SK-N-SH treated with all-trans-retinoic acid at 6 μM for 48 hours (cell line): ENCODE measurements at regions not wholly inside any gene's neighbourhood (a gene's known extent, or its start where the extent isn't known, plus 50 kb on each side); places are given as distances from the start of the nearest gene placed in this dataset.

Experiments
- ATAC-seq: fragments of 200-7000 bp; cut with Tn5 transposase; 3 replicates; pipeline ENCODE4 v1.9.1; 2020; ENCODE audit warnings: mild to moderate bottlenecking, moderate library complexity
- ARNTL ChIP-seq: fragments of 450-650 bp; formaldehyde crosslinking; IDR thresholded peaks from 2 replicates; pipeline ENCODE4 v1.5.0; 2020; ENCODE audit warnings: low read depth, mild to moderate bottlenecking, moderate library complexity, borderline replicate concordance
- BACH2 ChIP-seq: fragments of 250-450 bp; sonication (Bioruptor Pico); IDR thresholded peaks from 2 replicates; pipeline ENCODE4 v1.9.0; 2021; ENCODE audit warnings: mild to moderate bottlenecking, borderline replicate concordance
- CREB5 ChIP-seq: fragments of 250-450 bp; sonication (Bioruptor Pico); IDR thresholded peaks from 2 replicates; pipeline ENCODE4 v1.5.1; 2020; ENCODE audit warnings: low read depth, mild to moderate bottlenecking, moderate library complexity
- GLIS3 ChIP-seq: fragments of 250-450 bp; sonication (Bioruptor Pico); IDR thresholded peaks from 2 replicates; pipeline ENCODE4 v1.5.0; 2020; ENCODE audit warnings: mild to moderate bottlenecking, moderate library complexity
- ISL1 ChIP-seq: fragments of 250-450 bp; sonication (Bioruptor Pico); IDR thresholded peaks from 2 replicates; pipeline ENCODE4 v2.1.2; 2022; ENCODE audit warnings: mild to moderate bottlenecking, moderate library complexity
- OSR1 ChIP-seq: fragments of 250-450 bp; sonication (Bioruptor Pico); IDR thresholded peaks from 2 replicates; pipeline ENCODE4 v1.8.0; 2022; ENCODE audit warnings: moderate library complexity, mild to moderate bottlenecking, inconsistent platforms
- POU6F1 ChIP-seq: fragments of 250-450 bp; sonication (Bioruptor Pico); IDR thresholded peaks from 2 replicates; pipeline ENCODE4 v1.8.0; 2021; ENCODE audit warnings: low read depth, mild to moderate bottlenecking, moderate library complexity, borderline replicate concordance
- PPARA ChIP-seq: fragments of 250-450 bp; sonication (Bioruptor Pico); IDR thresholded peaks from 2 replicates; pipeline ENCODE4 v1.5.0; 2020; ENCODE audit warnings: mild to moderate bottlenecking, borderline replicate concordance
- RARB ChIP-seq: fragments of 250-450 bp; sonication (Bioruptor Pico); IDR thresholded peaks from 2 replicates; pipeline ENCODE4 v1.8.0; 2021; ENCODE audit warnings: mild to moderate bottlenecking, moderate library complexity
- SNAI2 ChIP-seq: fragments of 250-450 bp; sonication (Bioruptor Pico); IDR thresholded peaks from 2 replicates; pipeline ENCODE4 v1.5.0; 2020; ENCODE audit warnings: mild to moderate bottlenecking, moderate library complexity
- TCF4 ChIP-seq: fragments of 250-450 bp; sonication (Bioruptor Pico); IDR thresholded peaks from 2 replicates; pipeline ENCODE4 v1.8.0; 2021; ENCODE audit warnings: mild to moderate bottlenecking, moderate library complexity, borderline replicate concordance
- TOX ChIP-seq: fragments of 250-450 bp; sonication (Bioruptor Pico); IDR thresholded peaks from 2 replicates; pipeline ENCODE4 v1.8.0; 2021; ENCODE audit warnings: mild to moderate bottlenecking, moderate library complexity, borderline replicate concordance
- TSHZ2 ChIP-seq: fragments of 250-450 bp; sonication (Bioruptor Pico); IDR thresholded peaks from 2 replicates; pipeline ENCODE4 v1.5.0; 2020; ENCODE audit warnings: mild to moderate bottlenecking, moderate library complexity
- ZC3H10 ChIP-seq: fragments of 250-450 bp; sonication (Bioruptor Pico); IDR thresholded peaks from 2 replicates; pipeline ENCODE4 v1.5.1; 2021; ENCODE audit warnings: mild to moderate bottlenecking, moderate library complexity
- ZFP3 ChIP-seq: fragments of 250-450 bp; sonication (Bioruptor Pico); IDR thresholded peaks from 2 replicates; pipeline ENCODE4 v1.5.0; 2020; ENCODE audit warnings: mild to moderate bottlenecking, moderate library complexity
- ZFP30 ChIP-seq: fragments of 450-650 bp; formaldehyde crosslinking; IDR thresholded peaks from 2 replicates; pipeline ENCODE4 v1.5.0; 2022; ENCODE audit warnings: mild to moderate bottlenecking, moderate library complexity
- ZNF565 ChIP-seq: fragments of 450-650 bp; formaldehyde crosslinking; conservative IDR thresholded peaks from 2 replicates; pipeline ENCODE4 v1.5.0; 2020; ENCODE audit warnings: low read depth, mild to moderate bottlenecking, moderate library complexity
- ZNF70 ChIP-seq: fragments of 450-650 bp; formaldehyde crosslinking; IDR thresholded peaks from 2 replicates; pipeline ENCODE4 v1.5.0; 2020; ENCODE audit warnings: mild to moderate bottlenecking, moderate library complexity
- TF ChIP-seq, protein P1 (sequence below): fragments of 250-450 bp; sonication (Bioruptor Pico); IDR thresholded peaks from 2 replicates; pipeline ENCODE4 v1.5.1; 2021; ENCODE audit warnings: mild to moderate bottlenecking, moderate library complexity

DNA sequence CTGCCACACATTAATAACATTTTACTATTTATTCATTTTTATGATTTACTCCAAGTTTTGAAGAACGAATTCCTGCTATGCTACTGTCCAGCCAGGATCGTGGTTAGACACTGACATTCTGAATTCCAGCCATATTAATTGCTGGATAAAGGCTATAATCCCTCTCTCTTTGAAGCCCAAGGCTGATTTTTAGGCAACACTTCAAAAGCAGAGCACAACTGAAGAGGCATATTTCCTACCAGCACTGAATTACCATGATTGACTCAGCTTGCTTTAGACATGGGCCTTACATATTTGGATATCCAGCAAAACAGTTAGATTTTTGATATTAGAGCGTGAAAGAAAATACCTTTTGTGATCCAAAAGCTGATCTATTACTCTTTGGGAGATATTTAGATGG lies 205.0 kb downstream of the ZIC1 start:
- TF ChIP-seq BACH2 (CRISPR knock-in tag) = no peak
- no peak for TF ChIP-seq CREB5 (CRISPR knock-in tag)
- TF ChIP-seq TCF4 = no peak
- TF ChIP-seq OSR1 (CRISPR knock-in tag) = no peak
- no peak for TF ChIP-seq SNAI2 (CRISPR knock-in tag)
- no peak for TF ChIP-seq ZNF565 (CRISPR knock-in tag)
- no peak for TF ChIP-seq GLIS3 (CRISPR knock-in tag)
- no peak for TF ChIP-seq ZNF70 (CRISPR knock-in tag)
- TF ChIP-seq, protein P1, sequence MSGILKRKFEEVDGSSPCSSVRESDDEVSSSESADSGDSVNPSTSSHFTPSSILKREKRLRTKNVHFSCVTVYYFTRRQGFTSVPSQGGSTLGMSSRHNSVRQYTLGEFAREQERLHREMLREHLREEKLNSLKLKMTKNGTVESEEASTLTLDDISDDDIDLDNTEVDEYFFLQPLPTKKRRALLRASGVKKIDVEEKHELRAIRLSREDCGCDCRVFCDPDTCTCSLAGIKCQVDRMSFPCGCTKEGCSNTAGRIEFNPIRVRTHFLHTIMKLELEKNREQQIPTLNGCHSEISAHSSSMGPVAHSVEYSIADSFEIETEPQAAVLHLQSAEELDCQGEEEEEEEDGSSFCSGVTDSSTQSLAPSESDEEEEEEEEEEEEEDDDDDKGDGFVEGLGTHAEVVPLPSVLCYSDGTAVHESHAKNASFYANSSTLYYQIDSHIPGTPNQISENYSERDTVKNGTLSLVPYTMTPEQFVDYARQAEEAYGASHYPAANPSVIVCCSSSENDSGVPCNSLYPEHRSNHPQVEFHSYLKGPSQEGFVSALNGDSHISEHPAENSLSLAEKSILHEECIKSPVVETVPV = no peak
- no peak for TF ChIP-seq TOX
- no peak for TF ChIP-seq RARB (CRISPR knock-in tag)
- no peak for TF ChIP-seq TSHZ2 (CRISPR knock-in tag)
- no peak for TF ChIP-seq ZFP3 (CRISPR knock-in tag)
- ATAC-seq = no peak

- TF ChIP-seq ISL1 (CRISPR knock-in tag) (no peak), ZFP30 (CRISPR knock-in tag) (no peak), SNAI2 (CRISPR knock-in tag) (no peak), ARNTL (no peak), ZNF70 (CRISPR knock-in tag) (no peak), POU6F1 (CRISPR knock-in tag) (no peak), ZC3H10 (CRISPR knock-in tag) (no peak), PPARA (CRISPR knock-in tag) (no peak), TSHZ2 (CRISPR knock-in tag) (no peak), OSR1 (CRISPR knock-in tag) (no peak)
- TF ChIP-seq, protein P1 = no peak
- TF ChIP-seq, all 23 proteins: peak for 0
- ATAC-seq = no peak
These were observed 205.9 kb downstream of the ZIC1 start for GRCh38 chr3:147615035-147615434.
